Keratinocyte (primary cell): ENCODE measurements at regions not wholly inside any gene's neighbourhood (a gene's known extent, or its start where the extent isn't known, plus 50 kb on each side); places are given as distances from the start of the nearest gene placed in this dataset.

Experiments used
- EZH2 ChIP-seq: IDR thresholded peaks from one replicate; pipeline ENCODE4 v1.6.1; 2012; ENCODE audit warnings: inconsistent platforms, mild to moderate bottlenecking, low read length, moderate library complexity
- TF ChIP-seq, protein P1 (sequence below), 3 experiments: IDR thresholded peaks in 1 of 3; conservative IDR thresholded peaks in 1 of 3; optimal IDR thresholded peaks in 1 of 3; 2 replicates in 2 of 3; 3 replicates in 1 of 3; pipeline versions ENCODE3 to v1.5.1; 2011; ENCODE audit warnings: low read length in 3 of 3, mild to moderate bottlenecking in 3 of 3, moderate library complexity in 2 of 3, control low read depth in 1 of 3, inconsistent platforms in 1 of 3; ENCODE audit not compliant: insufficient read depth in 2 of 3; ENCODE audit errors: extremely low read depth in 1 of 3

- TF ChIP-seq, protein P1, sequence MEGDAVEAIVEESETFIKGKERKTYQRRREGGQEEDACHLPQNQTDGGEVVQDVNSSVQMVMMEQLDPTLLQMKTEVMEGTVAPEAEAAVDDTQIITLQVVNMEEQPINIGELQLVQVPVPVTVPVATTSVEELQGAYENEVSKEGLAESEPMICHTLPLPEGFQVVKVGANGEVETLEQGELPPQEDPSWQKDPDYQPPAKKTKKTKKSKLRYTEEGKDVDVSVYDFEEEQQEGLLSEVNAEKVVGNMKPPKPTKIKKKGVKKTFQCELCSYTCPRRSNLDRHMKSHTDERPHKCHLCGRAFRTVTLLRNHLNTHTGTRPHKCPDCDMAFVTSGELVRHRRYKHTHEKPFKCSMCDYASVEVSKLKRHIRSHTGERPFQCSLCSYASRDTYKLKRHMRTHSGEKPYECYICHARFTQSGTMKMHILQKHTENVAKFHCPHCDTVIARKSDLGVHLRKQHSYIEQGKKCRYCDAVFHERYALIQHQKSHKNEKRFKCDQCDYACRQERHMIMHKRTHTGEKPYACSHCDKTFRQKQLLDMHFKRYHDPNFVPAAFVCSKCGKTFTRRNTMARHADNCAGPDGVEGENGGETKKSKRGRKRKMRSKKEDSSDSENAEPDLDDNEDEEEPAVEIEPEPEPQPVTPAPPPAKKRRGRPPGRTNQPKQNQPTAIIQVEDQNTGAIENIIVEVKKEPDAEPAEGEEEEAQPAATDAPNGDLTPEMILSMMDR (optimal IDR thresholded peaks at IDR 0.05 in 1 of 3, IDR thresholded peaks at IDR 0.05 in 1 of 3, conservative IDR thresholded peaks at IDR 0.05 in 1 of 3; ENCODE audit: extremely low read depth in 1 of 3, insufficient read depth in 2 of 3, low read length in 3 of 3): no peak
- TF ChIP-seq EZH2: no peak
Observed at GRCh38 chr5:171589461-171589860, 170.0 kb downstream of the FGF18 start.
